Hepatic stellate cell (primary cell): ENCODE measurements at regions not wholly inside any gene's neighbourhood (a gene's known extent, or its start where the extent isn't known, plus 50 kb on each side); places are given as distances from the start of the nearest gene placed in this dataset.

ENCODE experiments used
- DNase-seq: peaks from one replicate; pipeline ENCODE4 v3.0.0; 2011; ENCODE audit warnings: low spot score

- no peak for DNase-seq
Observed at GRCh38 chr21:38930853-38931252, 125.1 kb downstream of the ETS2 start.

DNA sequence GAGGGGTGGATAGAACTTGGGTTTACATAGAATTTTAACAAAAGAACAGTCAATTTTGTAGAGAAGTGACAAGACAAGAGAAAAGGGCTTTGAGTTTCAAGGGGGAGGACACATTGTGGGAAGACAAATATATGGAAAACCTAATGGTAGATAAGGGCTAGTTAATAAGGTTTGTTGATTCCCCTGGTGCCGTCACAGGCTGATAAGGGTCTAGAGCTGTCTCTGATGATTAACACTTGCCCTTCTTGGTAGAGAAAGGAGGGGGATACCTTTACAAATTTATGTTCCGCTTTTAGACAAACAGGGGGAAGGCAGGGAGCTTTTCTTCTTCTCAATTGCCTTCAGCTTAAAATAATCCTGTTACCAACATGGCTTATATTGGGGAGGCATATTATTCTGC lies 124.3 kb downstream of the ETS2 start:
- DNase-seq, result no peak

DNA sequence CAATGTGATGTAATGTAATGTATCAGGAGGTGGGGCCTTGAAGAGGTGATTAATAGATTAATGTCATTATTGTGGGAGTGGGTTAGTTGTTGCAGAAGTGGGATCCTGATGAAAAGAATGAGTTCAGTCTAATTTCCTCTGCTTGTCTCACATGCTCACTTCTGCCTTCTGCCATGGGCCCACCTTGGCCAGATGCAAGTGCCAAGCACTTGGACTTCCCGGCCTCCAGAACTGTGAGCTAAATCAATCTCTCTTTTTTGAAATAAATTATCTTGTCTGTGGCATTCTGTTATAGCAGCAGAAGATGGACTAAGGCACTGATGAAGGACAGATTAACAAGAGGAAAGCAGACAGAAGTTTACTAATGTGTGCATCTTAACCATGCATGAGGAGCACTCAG lies 123.9 kb downstream of the ETS2 start:
- no peak for DNase-seq

GRCh38 chr21:38929142-38929541 lies 123.4 kb downstream of the ETS2 start:
- no peak for DNase-seq

- DNase-seq, result no peak
Observed at GRCh38 chr21:38927776-38928175, 122.0 kb downstream of the ETS2 start.

- peak; percentile 87 for DNase-seq
Observed at GRCh38 chr21:38925923-38926322, 120.2 kb downstream of the ETS2 start.

GRCh38 chr21:38925478-38925877 lies 119.7 kb downstream of the ETS2 start:
- no peak for DNase-seq

DNA sequence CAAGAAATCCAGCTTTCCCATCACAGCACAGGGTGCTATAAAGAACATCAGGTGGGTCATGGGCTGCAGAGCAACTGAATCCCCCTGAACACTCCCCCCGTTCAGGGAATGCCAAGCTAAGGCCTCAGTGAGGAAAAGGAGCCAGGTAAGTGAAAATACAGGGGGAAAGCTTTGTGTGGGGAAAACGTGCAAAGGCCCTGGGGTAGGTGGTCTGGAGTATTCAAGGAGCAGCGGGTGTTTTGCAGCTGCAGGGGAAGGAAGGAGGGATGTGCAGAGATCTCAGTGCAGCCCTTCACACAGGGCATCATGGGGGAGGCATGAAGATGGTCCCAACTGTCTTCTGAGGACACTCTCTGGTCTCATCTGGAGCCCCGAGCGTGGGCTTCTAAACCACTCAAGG lies 119.2 kb downstream of the ETS2 start:
- DNase-seq, result no peak

DNA sequence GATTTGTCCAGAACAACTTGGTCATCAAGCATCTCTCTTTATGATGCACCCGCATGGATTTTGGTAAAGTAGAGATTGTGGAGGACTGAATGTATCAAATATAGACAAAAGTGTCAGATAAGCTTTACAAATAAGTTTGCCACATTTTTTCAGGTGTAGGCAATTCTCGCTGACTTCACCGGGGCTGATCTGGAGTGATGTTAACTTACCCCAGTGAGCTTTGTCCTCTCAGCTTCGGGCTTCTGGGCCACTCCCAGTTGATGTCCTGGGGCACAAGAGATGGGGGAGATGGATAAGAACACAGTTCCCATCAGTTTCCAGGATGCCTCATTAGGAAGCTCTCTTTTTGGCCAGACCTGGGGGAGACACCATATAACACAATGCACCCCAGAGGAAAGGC lies 117.7 kb downstream of the ETS2 start:
- DNase-seq, result no peak

DNA sequence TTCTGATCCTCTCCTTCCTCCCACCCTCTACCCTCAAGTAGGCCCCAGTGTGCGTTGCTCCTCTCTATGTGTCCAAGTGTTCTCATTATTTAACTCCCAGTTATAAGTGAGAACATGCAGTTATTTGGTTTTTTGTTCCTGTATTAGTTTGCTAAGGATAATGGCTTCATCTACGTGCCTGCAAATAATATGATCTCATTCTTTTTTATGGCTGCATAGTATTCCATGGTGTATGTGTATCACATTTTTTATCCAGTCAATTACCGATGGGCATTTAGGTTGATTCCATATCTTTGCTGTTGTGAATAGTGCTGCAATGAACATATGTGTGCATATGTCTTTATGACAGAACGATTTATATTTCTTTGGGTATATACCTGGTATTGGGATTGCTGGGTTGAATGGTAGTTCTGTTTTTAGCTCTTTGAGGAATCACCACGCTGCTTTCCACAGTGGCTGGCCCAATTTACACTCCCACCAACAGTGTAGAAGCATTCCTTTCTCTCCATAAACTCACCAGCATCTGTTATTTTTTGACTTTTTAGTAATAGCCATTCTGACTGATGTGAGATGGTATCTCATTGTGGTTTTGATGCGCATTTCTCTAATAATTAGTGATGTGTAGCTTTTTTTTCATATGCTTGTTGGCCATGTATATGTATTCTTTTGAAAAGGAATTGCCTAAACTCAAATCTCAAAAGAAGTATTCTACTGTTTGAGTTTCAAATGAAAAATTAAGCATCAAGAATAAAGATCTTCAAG lies 116.9 kb downstream of the ETS2 start:
- no peak for DNase-seq

DNA sequence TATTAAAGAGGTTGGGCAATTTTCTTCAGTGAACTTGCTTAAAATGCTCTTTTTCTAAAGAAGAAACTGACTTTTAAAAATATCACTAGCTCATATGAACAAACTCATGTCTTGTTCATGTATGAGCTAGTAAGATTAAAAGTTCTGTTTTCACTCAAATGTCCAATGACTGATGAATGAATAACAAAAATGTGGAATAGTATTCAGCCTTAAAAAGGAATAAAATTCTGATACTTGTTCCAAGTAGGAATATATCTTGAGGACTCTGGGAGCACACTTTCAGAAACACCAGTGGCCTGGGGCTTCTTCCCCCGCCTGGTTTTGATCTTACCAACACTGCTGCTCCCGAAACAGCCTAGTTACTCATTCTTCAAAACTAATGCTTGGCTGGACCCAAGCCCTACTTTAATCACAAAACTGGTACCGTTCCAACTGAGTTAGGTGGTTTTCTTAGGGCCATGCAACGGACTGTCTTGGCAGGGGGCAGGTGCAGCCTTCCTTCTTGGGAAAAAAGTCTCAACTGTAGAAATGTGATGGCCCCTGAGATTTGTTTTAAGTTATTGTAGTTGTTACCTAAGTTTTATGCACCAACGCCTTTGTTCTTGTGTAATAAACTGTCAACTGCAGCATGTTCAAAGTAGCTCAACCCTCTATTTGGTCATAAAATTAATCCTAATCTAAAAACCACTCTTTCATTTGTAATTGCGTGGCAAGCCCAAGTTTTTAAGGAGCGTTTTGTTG lies 116.0 kb downstream of the ETS2 start:
- no peak for DNase-seq

DNA sequence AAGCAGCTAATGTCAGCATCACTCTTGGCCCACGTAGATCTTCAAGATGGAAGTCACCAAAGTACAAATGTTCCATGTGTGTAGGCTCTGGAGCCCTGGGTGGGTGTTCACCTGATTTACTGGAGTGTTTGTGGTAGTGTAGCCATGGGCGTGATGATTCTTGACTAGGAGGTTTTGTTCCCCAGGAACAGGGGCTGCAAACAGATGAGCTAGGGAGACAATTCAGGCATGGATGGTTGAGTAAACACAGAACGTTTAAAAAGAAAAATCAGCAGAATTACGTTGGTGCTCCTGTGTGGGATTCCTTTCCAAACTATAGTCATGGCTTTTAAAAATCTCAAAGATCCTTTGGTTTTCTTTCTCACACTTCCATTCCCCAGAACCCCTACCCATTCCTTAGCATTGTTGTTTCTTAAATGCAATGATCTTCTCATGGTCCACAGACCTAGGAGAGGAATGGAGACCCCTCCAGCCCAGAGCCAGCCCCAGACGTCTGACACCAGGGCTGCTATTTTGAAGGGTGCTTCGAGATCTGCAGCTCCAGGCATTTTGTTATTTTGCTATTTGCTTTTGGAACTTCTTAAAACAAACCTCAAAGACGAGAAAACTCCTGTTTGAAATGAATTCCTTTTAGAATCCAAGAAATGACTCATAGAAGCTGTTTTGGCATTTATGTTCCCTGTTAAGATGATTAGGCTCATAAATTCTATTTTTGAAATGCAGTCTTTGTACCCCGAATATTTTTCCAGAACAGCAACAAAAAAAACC lies 115.1 kb downstream of the ETS2 start:
- DNase-seq, result peak; percentile 57

- no peak for DNase-seq
Observed at GRCh38 chr21:38918607-38919346, 113.0 kb downstream of the ETS2 start.

- no peak for DNase-seq
Observed at GRCh38 chr21:38917043-38917774, 111.5 kb downstream of the ETS2 start.

DNA sequence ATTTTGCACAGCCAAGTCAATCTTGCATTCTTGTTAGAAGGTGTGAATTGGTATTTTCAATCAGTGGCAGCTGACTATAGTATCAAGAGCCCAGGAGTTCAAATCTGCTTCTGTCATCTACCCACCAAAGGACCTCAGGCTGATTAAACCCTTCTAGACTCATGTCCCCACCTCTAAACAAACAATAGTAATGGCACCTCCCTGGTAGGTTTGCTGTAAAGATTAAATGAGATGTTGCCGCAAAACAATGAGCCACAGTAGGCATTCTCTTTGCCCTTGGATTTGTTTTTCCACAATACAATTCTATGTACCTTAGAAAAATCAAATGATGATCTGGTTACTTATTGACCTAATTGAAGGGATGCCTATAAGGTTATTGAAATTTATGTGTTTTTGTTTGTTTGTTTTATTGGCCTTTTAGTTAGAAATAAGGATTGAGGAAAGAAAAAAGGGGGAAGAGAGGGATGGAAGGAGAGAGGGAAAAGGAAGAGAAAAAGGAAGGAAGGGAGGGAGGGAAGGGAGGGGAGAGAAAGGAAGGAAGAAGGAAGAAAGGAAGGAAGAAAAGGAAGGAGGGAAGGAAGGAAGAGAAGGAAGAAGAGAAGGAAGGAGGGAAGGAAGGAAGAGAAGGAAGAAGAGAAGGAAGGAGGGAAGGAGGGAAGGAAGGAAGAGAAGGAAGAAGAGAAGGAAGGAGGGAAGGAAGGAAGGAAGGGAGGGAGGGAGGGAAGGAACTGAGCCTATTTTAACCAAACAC lies 110.7 kb downstream of the ETS2 start:
- no peak for DNase-seq

- no peak for DNase-seq
Observed at GRCh38 chr21:38915546-38915945, 109.8 kb downstream of the ETS2 start.

DNA sequence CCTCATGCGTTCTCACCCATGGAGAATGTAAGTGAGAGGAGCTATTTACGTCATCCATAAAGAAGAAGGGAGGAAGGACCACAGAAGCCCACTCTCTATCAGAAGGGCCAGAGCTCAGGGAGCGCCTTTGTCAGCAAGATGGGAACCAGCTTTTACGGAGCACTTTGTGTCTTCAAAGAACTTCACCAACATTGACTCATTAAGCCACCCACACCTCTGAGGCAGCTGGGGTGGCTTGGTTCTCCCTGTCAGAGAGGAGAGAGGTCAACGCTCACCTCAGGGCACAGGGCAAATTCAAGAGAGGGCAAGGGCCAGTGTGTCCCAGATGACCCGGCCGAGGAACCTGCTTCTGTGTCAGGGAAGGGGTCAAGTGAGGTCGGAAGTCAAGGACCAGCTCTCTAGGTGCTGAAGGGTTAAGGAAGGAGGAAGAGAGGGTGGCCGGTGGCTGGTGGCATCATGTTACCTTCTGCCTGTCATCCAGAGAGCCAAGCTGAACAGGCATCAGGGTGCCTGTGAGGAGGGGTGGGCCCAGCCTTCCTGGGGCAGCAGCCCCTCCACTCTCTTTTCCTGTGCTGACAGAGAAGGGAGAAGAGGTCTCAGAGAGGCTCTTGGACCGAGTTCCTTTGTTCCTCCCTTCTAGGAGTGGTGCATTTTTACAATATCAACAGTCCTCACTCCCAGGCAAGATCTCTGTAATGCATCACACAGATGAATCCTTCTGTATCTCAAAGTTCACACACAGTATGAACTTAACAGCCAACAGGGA lies 109.0 kb downstream of the ETS2 start:
- DNase-seq, result no peak

DNA sequence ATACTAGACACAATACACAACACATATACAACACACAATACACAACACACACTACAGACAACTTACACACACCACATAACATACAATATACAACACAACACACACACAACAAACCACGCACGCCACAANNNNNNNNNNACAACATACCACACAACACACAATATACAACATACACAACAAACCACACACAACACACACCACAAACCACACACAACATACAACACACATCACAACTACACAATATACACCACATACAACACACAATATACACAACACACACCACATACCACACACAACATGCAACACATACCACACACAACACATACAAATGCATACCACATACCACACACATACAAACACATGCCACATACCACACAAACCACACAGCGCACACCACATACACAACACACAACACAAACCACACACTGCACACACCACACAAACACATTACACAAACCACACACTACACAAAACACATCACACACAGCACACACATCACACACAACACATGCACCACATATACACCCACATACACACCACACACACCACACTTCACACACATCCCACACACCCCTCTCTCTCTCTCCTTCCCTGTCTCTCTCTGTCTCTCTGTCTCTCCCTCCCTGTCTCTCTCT lies 108.3 kb downstream of the ETS2 start:
- no peak for DNase-seq

- DNase-seq, result peak; percentile 44
Observed at GRCh38 chr21:38913120-38913892, 107.6 kb downstream of the ETS2 start.
